Endothelial cell of umbilical vein (primary cell): ENCODE measurements at regions not wholly inside any gene's neighbourhood (a gene's known extent, or its start where the extent isn't known, plus 50 kb on each side); places are given as distances from the start of the nearest gene placed in this dataset.

Experiments
- BruUV-seq: library from RNA; stranded (reverse); fragments of 400-500 nt; replicated peaks from 2 replicates; lab custom pipeline; 2021; lab: Mats Ljungman, UMichigan
- CTCF ChIA-PET: fragments of 300-600, 350-600 bp; sonication (Branson Sonifier 250); formaldehyde crosslinking; loops from one replicate; lab custom pipeline; 2021; ENCODE audit warnings: antibody characterized with exemption, inconsistent platforms; lab: Charles Lee
- POLR2A ChIA-PET: fragments of 300-600, 350-600 bp; sonication (Branson Sonifier 250); formaldehyde crosslinking; loops from one replicate; lab custom pipeline; 2021; ENCODE audit warnings: antibody characterized with exemption, inconsistent platforms; lab: Charles Lee
- DNase-seq: peaks from one replicate; pipeline ENCODE4 v3.0.0-alpha.2; 2011; ENCODE audit warnings: low read depth, low spot score
- FAIRE-seq: peaks from 2 replicates; lab custom pipeline; 2011; peaks lifted over from hg19 to GRCh38; lab: Jason Lieb, UNC
- H2AFZ ChIP-seq: 2 replicates; pipeline ENCODE4 v1.6.0; 2012; ENCODE audit warnings: low read depth, low read length, control low read depth, inconsistent platforms
- H3K27ac ChIP-seq: 2 replicates; pipeline ENCODE4 v1.5.1; 2011; ENCODE audit warnings: low read depth, mild to moderate bottlenecking, control low read depth, low read length, moderate library complexity; ENCODE audit not compliant: insufficient read depth
- H3K27me3 ChIP-seq, 2 experiments: 2 replicates each; pipeline versions ENCODE4 v1.6.0 to v1.6.1; 2011; ENCODE audit warnings: low read length in 2 of 2, mixed read lengths in 1 of 2; ENCODE audit not compliant: control insufficient read depth in 2 of 2, insufficient read depth in 2 of 2
- H3K36me3 ChIP-seq, 2 experiments: 2 replicates in 1 of 2; 3 replicates in 1 of 2; pipeline ENCODE4 v1.5.1; 2011; ENCODE audit warnings: low read length in 2 of 2, mild to moderate bottlenecking in 1 of 2, moderate library complexity in 1 of 2; ENCODE audit not compliant: control insufficient read depth in 2 of 2, insufficient read depth in 2 of 2; ENCODE audit errors: extremely low read depth in 1 of 2
- H3K4me1 ChIP-seq: 3 replicates; pipeline ENCODE4 v1.5.1; 2011; ENCODE audit warnings: mild to moderate bottlenecking, low read length; ENCODE audit not compliant: control insufficient read depth, insufficient read depth; ENCODE audit errors: extremely low read depth
- H3K4me2 ChIP-seq: 2 replicates; pipeline ENCODE4 v1.6.1; 2011; ENCODE audit warnings: low read length, control low read depth, mixed read lengths; ENCODE audit not compliant: insufficient read depth
- H3K4me3 ChIP-seq, 3 experiments: fragments of 200-600 bp in 1 of 3; sonication (generic), shearing (Covaris generic) in 1 of 3; replicated peaks in 1 of 3; 2 replicates each; pipeline ENCODE4 v1.5.1; 2011 to 2016; ENCODE audit warnings: control low read depth in 3 of 3, low read length in 3 of 3, mild to moderate bottlenecking in 2 of 3, inconsistent platforms in 1 of 3, low read depth in 1 of 3, moderate library complexity in 1 of 3; ENCODE audit not compliant: insufficient read depth in 1 of 3
- H3K79me2 ChIP-seq: 2 replicates; pipeline ENCODE4 v1.6.0; 2012; ENCODE audit warnings: low read length, inconsistent platforms; ENCODE audit not compliant: control insufficient read depth, insufficient read depth
- H3K9ac ChIP-seq: replicated peaks from 2 replicates; pipeline ENCODE3; 2011; ENCODE audit warnings: low read length, control low read depth; ENCODE audit not compliant: insufficient read depth; ENCODE audit errors: extremely low read depth
- H3K9me1 ChIP-seq: replicated peaks from 3 replicates; pipeline ENCODE4 v1.6.0; 2011; ENCODE audit warnings: mild to moderate bottlenecking, low read length; ENCODE audit not compliant: control insufficient read depth, insufficient read depth; ENCODE audit errors: extremely low read depth
- H3K9me3 ChIP-seq: replicated peaks from 2 replicates; pipeline ENCODE4 v1.5.1; 2012; ENCODE audit warnings: low read length, inconsistent platforms; ENCODE audit not compliant: control insufficient read depth, insufficient read depth
- H4K20me1 ChIP-seq: replicated peaks from 2 replicates; pipeline ENCODE3; 2011; ENCODE audit warnings: mild to moderate bottlenecking, low read length; ENCODE audit not compliant: control insufficient read depth, insufficient read depth; ENCODE audit errors: extremely low read depth
- EZH2 ChIP-seq: IDR thresholded peaks from 2 replicates; pipeline ENCODE4 v1.6.1; 2012; ENCODE audit warnings: borderline replicate concordance, low read depth, mild to moderate bottlenecking, moderate library complexity, low read length, inconsistent platforms; ENCODE audit not compliant: severe bottlenecking
- GATA2 ChIP-seq: IDR thresholded peaks from 2 replicates; pipeline ENCODE4 v1.7.0; 2011; ENCODE audit warnings: low read depth, mild to moderate bottlenecking, moderate library complexity, mixed read lengths, low read length; ENCODE audit not compliant: insufficient read length, insufficient read depth
- JUN ChIP-seq: IDR thresholded peaks from 2 replicates; pipeline ENCODE4 v1.6.1; 2011; ENCODE audit warnings: borderline replicate concordance, low read depth; ENCODE audit not compliant: insufficient read length, insufficient read depth
- MAX ChIP-seq: IDR thresholded peaks from 2 replicates; pipeline ENCODE4 v1.6.1; 2011; ENCODE audit not compliant: insufficient read depth, insufficient read length
- MYC ChIP-seq: IDR thresholded peaks from one replicate; pipeline ENCODE4 v1.6.1; 2011; ENCODE audit warnings: mild to moderate bottlenecking, low read depth, low read length
- POLR2AphosphoS5 ChIP-seq: IDR thresholded peaks from 2 replicates; pipeline ENCODE4 v1.6.1; 2012; ENCODE audit warnings: low read depth, mild to moderate bottlenecking, control low read depth, low read length, moderate library complexity; ENCODE audit not compliant: insufficient read depth
- dilution Hi-C: fragments of 300-500 bp; cut with MboI; formaldehyde crosslinking; loops from one replicate; pipeline ENCODE4 v1.15.0; 2019; ENCODE audit warnings: low sequenced_read_pairs; ENCODE audit not compliant: extremely low pct_ligation_motif_present
- intact Hi-C: fragments of 100-400 bp; cut with micrococcal nuclease; formaldehyde crosslinking; loops from one replicate; pipeline ENCODE4 v1.10.0; 2022
- TF ChIP-seq, protein P1 (sequence below), 2 donors: IDR thresholded peaks; 1 replicate in 1 of 2; 2 replicates in 1 of 2; pipeline ENCODE4 v1.5.1; 2011; ENCODE audit warnings: low read length in 2 of 2, mild to moderate bottlenecking in 2 of 2, moderate library complexity in 2 of 2, control low read depth in 1 of 2, inconsistent platforms in 1 of 2, low read depth in 1 of 2; ENCODE audit not compliant: insufficient read depth in 1 of 2; ENCODE audit errors: extremely low read depth in 1 of 2

- no peak for DNase-seq
- POLR2A ChIA-PET, result no interaction called here
- TF ChIP-seq EZH2, result no peak
- TF ChIP-seq JUN, result no peak
- TF ChIP-seq, protein P1, sequence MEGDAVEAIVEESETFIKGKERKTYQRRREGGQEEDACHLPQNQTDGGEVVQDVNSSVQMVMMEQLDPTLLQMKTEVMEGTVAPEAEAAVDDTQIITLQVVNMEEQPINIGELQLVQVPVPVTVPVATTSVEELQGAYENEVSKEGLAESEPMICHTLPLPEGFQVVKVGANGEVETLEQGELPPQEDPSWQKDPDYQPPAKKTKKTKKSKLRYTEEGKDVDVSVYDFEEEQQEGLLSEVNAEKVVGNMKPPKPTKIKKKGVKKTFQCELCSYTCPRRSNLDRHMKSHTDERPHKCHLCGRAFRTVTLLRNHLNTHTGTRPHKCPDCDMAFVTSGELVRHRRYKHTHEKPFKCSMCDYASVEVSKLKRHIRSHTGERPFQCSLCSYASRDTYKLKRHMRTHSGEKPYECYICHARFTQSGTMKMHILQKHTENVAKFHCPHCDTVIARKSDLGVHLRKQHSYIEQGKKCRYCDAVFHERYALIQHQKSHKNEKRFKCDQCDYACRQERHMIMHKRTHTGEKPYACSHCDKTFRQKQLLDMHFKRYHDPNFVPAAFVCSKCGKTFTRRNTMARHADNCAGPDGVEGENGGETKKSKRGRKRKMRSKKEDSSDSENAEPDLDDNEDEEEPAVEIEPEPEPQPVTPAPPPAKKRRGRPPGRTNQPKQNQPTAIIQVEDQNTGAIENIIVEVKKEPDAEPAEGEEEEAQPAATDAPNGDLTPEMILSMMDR (IDR thresholded peaks at IDR 0.05; ENCODE audit: extremely low read depth in 1 of 2, insufficient read depth in 1 of 2, low read depth in 1 of 2, low read length in 2 of 2), result no peak
- no peak for TF ChIP-seq GATA2
- TF ChIP-seq POLR2AphosphoS5, result no peak
- no peak for TF ChIP-seq MYC
- TF ChIP-seq MAX, result no peak
- intact Hi-C loops (no loop called here), dilution Hi-C loops (no loop called here)
- BruUV-seq, result no TSS peak
- CTCF ChIA-PET, result interaction anchor here (1.8 kb wide), 1 partner anchor 610 kb away, joined by 4 read pairs; no protein-coding TSS in a partner anchor
- Histone ChIP-seq H3K4me3 (no peak overlapping the region), H3K4me2 (no peak overlapping the region), H3K9ac (no peak overlapping the region), H3K27me3 (peaks cover 0 to 7% of the 10 kb centered on the region in 2 experiments), H3K9me3 (no peaks in the 10 kb centered on the region), H3K9me1 (no peaks in the 10 kb centered on the region), H3K27ac (no peak overlapping the region), H3K79me2 (no peaks in the 10 kb centered on the region), H4K20me1 (no peaks in the 10 kb centered on the region), H3K36me3 (no peaks in the 10 kb centered on the region), H3K4me1 (no peaks in the 10 kb centered on the region), H2AFZ (no peak overlapping the region)
- FAIRE-seq, result no peak
Observed at GRCh38 chr4:176437756-176438155, 118.0 kb downstream of the SPCS3 start.
